ENCODE measurements at regions not wholly inside any gene's neighbourhood (a gene's known extent, or its start where the extent isn't known, plus 50 kb on each side); places are given as distances from the start of the nearest gene placed in this dataset.

- TF ChIP-seq CTCF (IDR thresholded peaks at IDR 0.05; ENCODE audit: borderline replicate concordance, extremely low read depth, low read length, poor library complexity, severe bottlenecking) (no peak), EZH2 (IDR thresholded peaks at IDR 0.05; ENCODE audit: borderline replicate concordance, low read depth, low read length, severe bottlenecking) (no peak)
Observed at GRCh38 chr2:59713577-59713976, 839.9 kb downstream of the BCL11A start.
